ENCODE measurements at regions not wholly inside any gene's neighbourhood (a gene's known extent, or its start where the extent isn't known, plus 50 kb on each side); places are given as distances from the start of the nearest gene placed in this dataset.
"Not testable (repeated sequence)": the region's sequence is repeated elsewhere in the genome, so short reads cannot be mapped to it uniquely, and the experiment has no call there.

GRCh38 chr10:6841761-6842160 is 261.7 kb upstream of the PRKCQ start:
- intact Hi-C loops (cut with micrococcal nuclease), result no loop called here
- CTCF ChIA-PET, result no interaction called here
- Mint-ChIP-seq H3K4me3 (no peak overlapping the region), H3K27ac (no peak overlapping the region), H3K36me3 (ENCODE audit: low read depth) (no peaks in the 10 kb centered on the region), H3K4me1 (ENCODE audit: low read depth) (peaks cover 4% of the 10 kb centered on the region), H3K27me3 (ENCODE audit: low read depth) (peaks cover 6% of the 10 kb centered on the region), H3K9me3 (no peaks in the 10 kb centered on the region)
- DNase-seq, result no peak

- Mint-ChIP-seq H3K36me3 (ENCODE audit: low read depth) (no peaks in the 10 kb centered on the region), H3K9me3 (no peaks in the 10 kb centered on the region), H3K27ac (no peak overlapping the region), H3K4me3 (no peak overlapping the region), H3K27me3 (ENCODE audit: low read depth) (peaks cover 6% of the 10 kb centered on the region), H3K4me1 (ENCODE audit: low read depth) (peaks cover 4% of the 10 kb centered on the region)
- no peak for DNase-seq
- intact Hi-C loops (cut with micrococcal nuclease), result no loop called here
- CTCF ChIA-PET, result no interaction called here
Observed at GRCh38 chr10:6840766-6841165, 260.7 kb upstream of the PRKCQ start.

- H3K27ac Mint-ChIP-seq, result no peak overlapping the region
- intact Hi-C loops (cut with micrococcal nuclease), result no loop called here
- no peaks in the 10 kb centered on the region for H3K36me3 Mint-ChIP-seq (ENCODE audit: low read depth)
- CTCF ChIA-PET, result no interaction called here
- H3K4me1 Mint-ChIP-seq (ENCODE audit: low read depth), result peaks cover 4% of the 10 kb centered on the region
- peaks cover 6% of the 10 kb centered on the region for H3K27me3 Mint-ChIP-seq (ENCODE audit: low read depth)
- DNase-seq, result no peak
- H3K4me3 Mint-ChIP-seq, result no peak overlapping the region
- H3K9me3 Mint-ChIP-seq, result no peaks in the 10 kb centered on the region
Observed at GRCh38 chr10:6840201-6840691, 260.2 kb upstream of the PRKCQ start.

GRCh38 chr10:6838118-6838517 is 258.0 kb upstream of the PRKCQ start:
- Mint-ChIP-seq H3K27ac (no peak overlapping the region), H3K4me1 (ENCODE audit: low read depth) (peaks cover 4% of the 10 kb centered on the region), H3K36me3 (ENCODE audit: low read depth) (no peaks in the 10 kb centered on the region), H3K9me3 (no peaks in the 10 kb centered on the region), H3K4me3 (no peak overlapping the region), H3K27me3 (ENCODE audit: low read depth) (peaks cover 4% of the 10 kb centered on the region)
- peak; percentile 18 for DNase-seq
- intact Hi-C loops (cut with micrococcal nuclease), result loop anchor here (2.0 kb wide), 1 partner anchor 579 kb away; no protein-coding TSS in a partner anchor
- CTCF ChIA-PET, result interaction anchor here (0.6 to 0.9 kb wide), 5 partner anchors 16 to 598 kb away, joined by 3 to 6 read pairs (median 4); no protein-coding TSS in a partner anchor

- no peak for DNase-seq
- H3K4me3 Mint-ChIP-seq, result no peak overlapping the region
- no peaks in the 10 kb centered on the region for H3K9me3 Mint-ChIP-seq
- peaks cover 2% of the 10 kb centered on the region for H3K27me3 Mint-ChIP-seq (ENCODE audit: low read depth)
- intact Hi-C loops (cut with micrococcal nuclease), result no loop called here
- no peaks in the 10 kb centered on the region for H3K4me1 Mint-ChIP-seq (ENCODE audit: low read depth)
- no peaks in the 10 kb centered on the region for H3K36me3 Mint-ChIP-seq (ENCODE audit: low read depth)
- H3K27ac Mint-ChIP-seq, result no peak overlapping the region
- CTCF ChIA-PET, result no interaction called here
Observed at GRCh38 chr10:6833458-6834011, 253.5 kb upstream of the PRKCQ start.

GRCh38 chr10:6830981-6831380 is 250.9 kb upstream of the PRKCQ start:
- H3K27me3 Mint-ChIP-seq (ENCODE audit: low read depth); CTCF ChIA-PET; H3K27ac Mint-ChIP-seq; intact Hi-C loops (cut with micrococcal nuclease); H3K9me3 Mint-ChIP-seq; DNase-seq; H3K4me1 Mint-ChIP-seq (ENCODE audit: low read depth); H3K36me3 Mint-ChIP-seq (ENCODE audit: low read depth); H3K4me3 Mint-ChIP-seq: not testable (repeated sequence)

GRCh38 chr10:6824793-6825192 is 244.7 kb upstream of the PRKCQ start:
- H3K4me1 Mint-ChIP-seq (ENCODE audit: low read depth); H3K27me3 Mint-ChIP-seq (ENCODE audit: low read depth); H3K4me3 Mint-ChIP-seq; H3K9me3 Mint-ChIP-seq; CTCF ChIA-PET; DNase-seq; intact Hi-C loops (cut with micrococcal nuclease); H3K27ac Mint-ChIP-seq; H3K36me3 Mint-ChIP-seq (ENCODE audit: low read depth): not testable (repeated sequence)

GRCh38 chr10:6823770-6824169 is 243.7 kb upstream of the PRKCQ start:
- Mint-ChIP-seq H3K4me3 (no peak overlapping the region), H3K27me3 (ENCODE audit: low read depth) (peaks cover 9% of the 10 kb centered on the region), H3K27ac (no peak overlapping the region), H3K9me3 (no peaks in the 10 kb centered on the region), H3K36me3 (ENCODE audit: low read depth) (no peaks in the 10 kb centered on the region), H3K4me1 (ENCODE audit: low read depth) (no peaks in the 10 kb centered on the region)
- intact Hi-C loops (cut with micrococcal nuclease), result no loop called here
- CTCF ChIA-PET, result no interaction called here
- DNase-seq, result no peak

GRCh38 chr10:6819301-6819700 is 239.2 kb upstream of the PRKCQ start:
- Mint-ChIP-seq H3K27ac (no peak overlapping the region), H3K4me1 (ENCODE audit: low read depth) (no peaks in the 10 kb centered on the region), H3K9me3 (no peaks in the 10 kb centered on the region), H3K27me3 (ENCODE audit: low read depth) (peaks cover 13% of the 10 kb centered on the region), H3K36me3 (ENCODE audit: low read depth) (no peaks in the 10 kb centered on the region), H3K4me3 (no peak overlapping the region)
- intact Hi-C loops (cut with micrococcal nuclease), result no loop called here
- DNase-seq, result no peak
- CTCF ChIA-PET, result no interaction called here

- DNase-seq, result no peak
- Mint-ChIP-seq H3K27me3 (ENCODE audit: low read depth) (peaks cover 13% of the 10 kb centered on the region), H3K4me3 (no peak overlapping the region), H3K36me3 (ENCODE audit: low read depth) (no peaks in the 10 kb centered on the region), H3K9me3 (no peaks in the 10 kb centered on the region), H3K4me1 (ENCODE audit: low read depth) (no peaks in the 10 kb centered on the region), H3K27ac (no peak overlapping the region)
- intact Hi-C loops (cut with micrococcal nuclease), result no loop called here
- CTCF ChIA-PET, result interaction anchor here (1.2 kb wide), 1 partner anchor 33 kb away, joined by 5 read pairs; no protein-coding TSS in a partner anchor
Observed at GRCh38 chr10:6817770-6818169, 237.7 kb upstream of the PRKCQ start.

- no peaks in the 10 kb centered on the region for H3K4me1 Mint-ChIP-seq (ENCODE audit: low read depth)
- DNase-seq, result no peak
- H3K27ac Mint-ChIP-seq, result no peak overlapping the region
- H3K9me3 Mint-ChIP-seq, result no peaks in the 10 kb centered on the region
- CTCF ChIA-PET, result no interaction called here
- peaks cover 24% of the 10 kb centered on the region for H3K27me3 Mint-ChIP-seq (ENCODE audit: low read depth)
- H3K4me3 Mint-ChIP-seq, result no peak overlapping the region
- no peaks in the 10 kb centered on the region for H3K36me3 Mint-ChIP-seq (ENCODE audit: low read depth)
- intact Hi-C loops (cut with micrococcal nuclease), result no loop called here
Observed at GRCh38 chr10:6815346-6815745, 235.3 kb upstream of the PRKCQ start.

GRCh38 chr10:6813856-6814255 is 233.8 kb upstream of the PRKCQ start:
- CTCF ChIA-PET, result no interaction called here
- H3K36me3 Mint-ChIP-seq (ENCODE audit: low read depth), result no peaks in the 10 kb centered on the region
- no peak overlapping the region for H3K27ac Mint-ChIP-seq
- no peak for DNase-seq
- H3K9me3 Mint-ChIP-seq, result no peaks in the 10 kb centered on the region
- H3K4me1 Mint-ChIP-seq (ENCODE audit: low read depth), result no peaks in the 10 kb centered on the region
- no peak overlapping the region for H3K4me3 Mint-ChIP-seq
- H3K27me3 Mint-ChIP-seq (ENCODE audit: low read depth), result peaks cover 20% of the 10 kb centered on the region
- intact Hi-C loops (cut with micrococcal nuclease), result no loop called here

- CTCF ChIA-PET, result no interaction called here
- Mint-ChIP-seq H3K27ac (no peak overlapping the region), H3K4me1 (ENCODE audit: low read depth) (no peaks in the 10 kb centered on the region), H3K27me3 (ENCODE audit: low read depth) (peaks cover 21% of the 10 kb centered on the region), H3K4me3 (no peak overlapping the region), H3K9me3 (no peaks in the 10 kb centered on the region), H3K36me3 (ENCODE audit: low read depth) (peaks cover 1% of the 10 kb centered on the region)
- no peak for DNase-seq
- intact Hi-C loops (cut with micrococcal nuclease), result no loop called here
Observed at GRCh38 chr10:6813306-6813705, 233.2 kb upstream of the PRKCQ start.

Data from activated naive CD4-positive, alpha-beta T cell treated with anti-CD3 and anti-CD28 coated beads for 36 hours (primary cell).